GM21723 (cell line): ENCODE measurements at regions not wholly inside any gene's neighbourhood (a gene's known extent, or its start where the extent isn't known, plus 50 kb on each side); places are given as distances from the start of the nearest gene placed in this dataset.

Source experiments
- ATAC-seq: cut with Tn5 transposase; IDR thresholded peaks from one replicate; pipeline ENCODE4 v1.9.1; 2021; ENCODE audit warnings: mild to moderate bottlenecking, moderate library complexity; ENCODE audit not compliant: unreplicated experiment

GRCh38 chr20:21901470-21902275 lies 196.2 kb downstream of the PAX1 start:
- ATAC-seq: no peak

DNA sequence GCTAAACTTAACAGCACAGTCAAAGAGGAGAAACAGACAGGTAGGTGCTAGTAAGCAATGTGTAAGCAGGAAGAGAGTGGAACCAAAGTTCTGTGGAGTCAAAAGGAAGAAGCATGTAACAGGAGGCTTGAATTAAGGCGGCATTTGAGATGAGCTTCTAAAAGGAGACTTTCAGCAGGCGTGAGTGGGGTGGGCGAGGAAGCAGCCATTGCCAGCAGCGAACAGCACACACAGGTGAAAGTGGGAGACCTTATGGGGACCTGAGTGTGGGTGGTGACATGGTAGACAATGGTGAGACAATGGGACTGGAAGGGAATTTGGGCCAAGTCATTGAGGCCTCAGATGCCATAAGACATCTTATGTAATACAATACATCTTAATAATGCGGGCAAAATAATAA lies 195.0 kb downstream of the PAX1 start:
- ATAC-seq: no peak

- ATAC-seq: no peak
Observed at GRCh38 chr20:21874921-21875320, 169.5 kb downstream of the PAX1 start.

GRCh38 chr20:21874127-21874526 lies 168.7 kb downstream of the PAX1 start:
- ATAC-seq: no peak

GRCh38 chr20:21873291-21873690 lies 167.8 kb downstream of the PAX1 start:
- ATAC-seq: no peak

- no peak for ATAC-seq
Observed at GRCh38 chr20:21867811-21868210, 162.3 kb downstream of the PAX1 start.

GRCh38 chr20:21867353-21867752 lies 161.9 kb downstream of the PAX1 start:
- ATAC-seq: no peak

- no peak for ATAC-seq
Observed at GRCh38 chr20:21862956-21863355, 157.5 kb downstream of the PAX1 start.

GRCh38 chr20:21862259-21862946 lies 156.9 kb downstream of the PAX1 start:
- no peak for ATAC-seq

- ATAC-seq: no peak
Observed at GRCh38 chr20:21840991-21841390, 135.5 kb downstream of the PAX1 start.

GRCh38 chr20:21839982-21840381 lies 134.5 kb downstream of the PAX1 start:
- no peak for ATAC-seq

DNA sequence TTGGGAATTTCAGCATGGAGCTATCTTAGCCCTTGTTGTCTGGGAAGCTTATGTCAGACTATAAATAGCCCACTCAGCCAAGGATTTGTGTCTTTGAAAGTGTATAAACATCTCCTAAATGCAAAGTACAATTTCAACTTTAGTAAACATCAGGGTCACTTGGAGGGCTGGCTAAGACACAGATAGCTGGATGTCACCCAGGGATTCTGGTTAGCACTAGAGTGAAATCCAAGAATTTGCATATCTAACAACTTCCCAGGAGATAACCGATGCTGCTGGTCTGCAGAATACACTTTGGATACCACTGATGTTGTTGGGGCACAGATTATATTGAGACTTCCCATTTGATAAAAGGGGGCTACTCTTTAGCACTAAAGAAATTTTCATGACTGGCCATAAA lies 130.9 kb downstream of the PAX1 start:
- ATAC-seq: no peak

DNA sequence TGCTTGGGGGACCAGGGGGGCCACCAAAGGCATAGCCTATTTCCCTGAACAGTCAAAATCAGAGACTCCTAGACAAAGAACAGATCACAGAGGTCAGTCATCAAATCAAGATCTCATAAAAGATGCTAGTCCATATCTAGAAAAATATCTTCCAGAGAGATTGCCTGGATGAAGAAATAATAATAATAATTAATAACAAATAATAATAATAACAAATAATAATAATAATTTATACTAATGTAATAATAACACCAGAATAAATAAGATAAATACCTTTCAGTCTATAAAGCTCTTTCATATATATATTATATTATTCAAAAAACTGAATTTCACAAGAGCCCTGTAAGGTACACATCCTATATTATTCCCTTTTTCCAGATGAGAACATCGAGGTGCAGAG lies 129.6 kb downstream of the PAX1 start:
- ATAC-seq: no peak

GRCh38 chr20:21832442-21833385 lies 127.2 kb downstream of the PAX1 start:
- ATAC-seq: no peak

DNA sequence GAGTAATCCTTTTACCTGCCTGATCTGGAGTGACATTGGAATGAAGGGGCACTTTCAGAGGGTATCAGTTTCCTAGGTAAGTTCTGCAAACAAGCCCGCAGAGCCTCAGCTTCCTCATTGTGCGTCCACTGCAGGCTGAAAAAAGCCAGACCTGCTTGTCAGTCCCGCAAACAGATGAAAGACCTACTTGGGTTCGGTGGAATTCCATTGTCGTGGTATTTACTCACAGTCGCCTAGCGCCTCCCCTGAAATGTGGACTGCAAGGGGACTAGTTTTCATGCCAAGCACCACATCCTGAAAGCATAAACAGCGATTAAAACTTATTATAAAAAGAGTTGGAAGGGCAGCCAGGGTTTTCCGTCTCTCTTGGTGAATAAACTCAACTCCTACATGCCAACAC lies 121.5 kb downstream of the PAX1 start:
- ATAC-seq: no peak

GRCh38 chr20:21821358-21821757 lies 115.9 kb downstream of the PAX1 start:
- no peak for ATAC-seq

DNA sequence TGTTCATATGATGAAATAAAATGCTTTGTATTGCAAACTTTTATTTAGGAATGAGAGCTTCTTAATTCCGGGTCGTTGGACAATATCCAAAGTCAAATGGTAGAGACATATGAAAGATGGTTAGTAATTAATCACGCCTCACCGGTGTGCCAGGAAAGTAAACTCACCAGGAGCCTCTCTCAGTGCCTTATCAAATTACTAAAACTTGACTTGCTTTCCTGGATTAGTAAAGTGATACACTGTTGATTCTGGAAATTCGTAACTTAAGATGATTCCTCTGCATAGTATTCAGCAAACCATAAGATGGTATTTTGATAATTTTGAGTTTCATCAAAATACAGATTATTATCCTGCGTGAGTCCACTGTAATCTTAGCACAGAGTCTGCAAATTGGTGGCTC lies 115.2 kb downstream of the PAX1 start:
- ATAC-seq: no peak

DNA sequence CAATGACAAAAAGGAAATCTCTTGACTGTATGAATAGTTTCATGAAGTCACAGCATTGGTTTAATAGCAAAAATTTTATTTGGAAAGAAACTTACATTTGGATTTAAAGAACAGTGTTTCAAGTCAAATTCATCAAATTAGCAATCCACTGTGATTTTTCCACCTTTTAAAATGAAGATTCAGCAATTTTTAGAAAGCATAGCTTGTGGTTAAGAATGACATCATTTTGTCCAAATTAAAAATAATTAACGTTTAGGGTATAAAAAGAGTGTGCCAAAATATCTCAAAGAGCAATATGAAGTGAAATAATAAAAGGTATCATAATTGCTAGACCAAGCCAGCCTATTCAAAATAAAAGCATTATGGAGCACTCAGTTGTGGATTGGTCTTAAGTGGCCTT lies 114.6 kb downstream of the PAX1 start:
- no peak for ATAC-seq

GRCh38 chr20:21812379-21812778 lies 106.9 kb downstream of the PAX1 start:
- no peak for ATAC-seq

- ATAC-seq: no peak
Observed at GRCh38 chr20:21809961-21810523, 104.6 kb downstream of the PAX1 start.
